ENCODE measurements at regions not wholly inside any gene's neighbourhood (a gene's known extent, or its start where the extent isn't known, plus 50 kb on each side); places are given as distances from the start of the nearest gene placed in this dataset.
"Not testable (repeated sequence)": the region's sequence is repeated elsewhere in the genome, so short reads cannot be mapped to it uniquely, and the experiment has no call there.

DNA sequence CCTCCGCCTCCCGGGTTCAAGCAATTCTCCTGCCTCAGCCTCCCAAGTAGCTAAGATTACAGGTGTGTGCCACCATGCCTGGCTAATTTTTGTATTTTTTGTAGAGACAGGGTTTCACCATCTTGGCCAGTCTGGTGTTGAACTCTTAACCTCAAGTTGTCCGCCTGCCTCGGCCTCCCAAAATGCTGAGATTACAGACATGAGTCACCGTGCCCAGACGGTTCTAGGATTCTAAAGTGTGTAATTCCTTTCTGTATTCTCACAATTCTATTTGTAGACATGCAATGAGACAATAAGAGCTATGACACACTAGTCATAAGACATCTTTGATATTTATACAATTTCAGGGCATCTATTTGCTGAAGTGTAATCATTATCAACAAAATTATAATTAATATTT is 585.0 kb upstream of the FLRT2 start:
- TF ChIP-seq, protein P1, sequence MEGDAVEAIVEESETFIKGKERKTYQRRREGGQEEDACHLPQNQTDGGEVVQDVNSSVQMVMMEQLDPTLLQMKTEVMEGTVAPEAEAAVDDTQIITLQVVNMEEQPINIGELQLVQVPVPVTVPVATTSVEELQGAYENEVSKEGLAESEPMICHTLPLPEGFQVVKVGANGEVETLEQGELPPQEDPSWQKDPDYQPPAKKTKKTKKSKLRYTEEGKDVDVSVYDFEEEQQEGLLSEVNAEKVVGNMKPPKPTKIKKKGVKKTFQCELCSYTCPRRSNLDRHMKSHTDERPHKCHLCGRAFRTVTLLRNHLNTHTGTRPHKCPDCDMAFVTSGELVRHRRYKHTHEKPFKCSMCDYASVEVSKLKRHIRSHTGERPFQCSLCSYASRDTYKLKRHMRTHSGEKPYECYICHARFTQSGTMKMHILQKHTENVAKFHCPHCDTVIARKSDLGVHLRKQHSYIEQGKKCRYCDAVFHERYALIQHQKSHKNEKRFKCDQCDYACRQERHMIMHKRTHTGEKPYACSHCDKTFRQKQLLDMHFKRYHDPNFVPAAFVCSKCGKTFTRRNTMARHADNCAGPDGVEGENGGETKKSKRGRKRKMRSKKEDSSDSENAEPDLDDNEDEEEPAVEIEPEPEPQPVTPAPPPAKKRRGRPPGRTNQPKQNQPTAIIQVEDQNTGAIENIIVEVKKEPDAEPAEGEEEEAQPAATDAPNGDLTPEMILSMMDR (IDR thresholded peaks at IDR 0.05): not testable (repeated sequence)
- not testable (repeated sequence) for TF ChIP-seq POLR2A (IDR thresholded peaks at IDR 0.05)
